ENCODE measurements at regions not wholly inside any gene's neighbourhood (a gene's known extent, or its start where the extent isn't known, plus 50 kb on each side); places are given as distances from the start of the nearest gene placed in this dataset.

- TF ChIP-seq CTCF (IDR thresholded peaks at IDR 0.05; ENCODE audit: unreplicated experiment) = no peak
- H3K9me3 Mint-ChIP-seq (ENCODE audit: unreplicated experiment) = peaks cover 62% of the 10 kb centered on the region
- no peak overlapping the region for H3K27ac Mint-ChIP-seq (ENCODE audit: unreplicated experiment)
- H3K4me1 Mint-ChIP-seq (ENCODE audit: unreplicated experiment) = no peaks in the 10 kb centered on the region
- peaks cover 13% of the 10 kb centered on the region for H3K36me3 Mint-ChIP-seq (ENCODE audit: low read depth, unreplicated experiment)
- H3K4me3 Mint-ChIP-seq (ENCODE audit: unreplicated experiment) = no peak overlapping the region
- DNase-seq (ENCODE audit: low spot score) = no peak
- peaks cover 3% of the 10 kb centered on the region for H3K27me3 Mint-ChIP-seq (ENCODE audit: unreplicated experiment)
Measured at GRCh38 chr7:63030061-63030460, 968.6 kb upstream of the ZNF722 start.

- no peak for DNase-seq (ENCODE audit: low spot score)
- Mint-ChIP-seq H3K27me3 (ENCODE audit: unreplicated experiment) (peaks cover 3% of the 10 kb centered on the region), H3K4me3 (ENCODE audit: unreplicated experiment) (peak overlapping the region; percentile 25), H3K27ac (ENCODE audit: unreplicated experiment) (no peak overlapping the region), H3K36me3 (ENCODE audit: low read depth, unreplicated experiment) (peaks cover 17% of the 10 kb centered on the region), H3K9me3 (ENCODE audit: unreplicated experiment) (peaks cover 62% of the 10 kb centered on the region), H3K4me1 (ENCODE audit: unreplicated experiment) (no peaks in the 10 kb centered on the region)
- no peak for TF ChIP-seq CTCF (IDR thresholded peaks at IDR 0.05; ENCODE audit: unreplicated experiment)
Measured at GRCh38 chr7:63031838-63032436, 966.7 kb upstream of the ZNF722 start.

- Mint-ChIP-seq H3K4me1 (ENCODE audit: unreplicated experiment) (no peaks in the 10 kb centered on the region), H3K36me3 (ENCODE audit: low read depth, unreplicated experiment) (peaks cover 14% of the 10 kb centered on the region), H3K9me3 (ENCODE audit: unreplicated experiment) (peaks cover 72% of the 10 kb centered on the region), H3K27me3 (ENCODE audit: unreplicated experiment) (peaks cover 14% of the 10 kb centered on the region), H3K4me3 (ENCODE audit: unreplicated experiment) (peak overlapping the region; percentile 13), H3K27ac (ENCODE audit: unreplicated experiment) (no peak overlapping the region)
- no peak for TF ChIP-seq CTCF (IDR thresholded peaks at IDR 0.05; ENCODE audit: unreplicated experiment)
- DNase-seq (ENCODE audit: low spot score) = no peak
Measured at GRCh38 chr7:63037242-63037641, 961.4 kb upstream of the ZNF722 start.

- Mint-ChIP-seq H3K9me3 (ENCODE audit: unreplicated experiment) (peaks cover 62% of the 10 kb centered on the region), H3K27ac (ENCODE audit: unreplicated experiment) (no peak overlapping the region), H3K4me1 (ENCODE audit: unreplicated experiment) (no peaks in the 10 kb centered on the region), H3K27me3 (ENCODE audit: unreplicated experiment) (peaks cover 16% of the 10 kb centered on the region), H3K36me3 (ENCODE audit: low read depth, unreplicated experiment) (peaks cover 14% of the 10 kb centered on the region), H3K4me3 (ENCODE audit: unreplicated experiment) (no peak overlapping the region)
- no peak for DNase-seq (ENCODE audit: low spot score)
- TF ChIP-seq CTCF (IDR thresholded peaks at IDR 0.05; ENCODE audit: unreplicated experiment) = no peak
Measured at GRCh38 chr7:63038987-63039386, 959.7 kb upstream of the ZNF722 start.

GRCh38 chr7:63039882-63040281 is 958.8 kb upstream of the ZNF722 start:
- DNase-seq (ENCODE audit: low spot score) = no peak
- TF ChIP-seq CTCF (IDR thresholded peaks at IDR 0.05; ENCODE audit: unreplicated experiment) = no peak
- Mint-ChIP-seq H3K4me1 (ENCODE audit: unreplicated experiment) (no peaks in the 10 kb centered on the region), H3K27me3 (ENCODE audit: unreplicated experiment) (peaks cover 16% of the 10 kb centered on the region), H3K27ac (ENCODE audit: unreplicated experiment) (no peak overlapping the region), H3K4me3 (ENCODE audit: unreplicated experiment) (no peak overlapping the region), H3K9me3 (ENCODE audit: unreplicated experiment) (peaks cover 59% of the 10 kb centered on the region), H3K36me3 (ENCODE audit: low read depth, unreplicated experiment) (peaks cover 14% of the 10 kb centered on the region)
